ENCODE measurements at regions not wholly inside any gene's neighbourhood (a gene's known extent, or its start where the extent isn't known, plus 50 kb on each side); places are given as distances from the start of the nearest gene placed in this dataset.

DNA sequence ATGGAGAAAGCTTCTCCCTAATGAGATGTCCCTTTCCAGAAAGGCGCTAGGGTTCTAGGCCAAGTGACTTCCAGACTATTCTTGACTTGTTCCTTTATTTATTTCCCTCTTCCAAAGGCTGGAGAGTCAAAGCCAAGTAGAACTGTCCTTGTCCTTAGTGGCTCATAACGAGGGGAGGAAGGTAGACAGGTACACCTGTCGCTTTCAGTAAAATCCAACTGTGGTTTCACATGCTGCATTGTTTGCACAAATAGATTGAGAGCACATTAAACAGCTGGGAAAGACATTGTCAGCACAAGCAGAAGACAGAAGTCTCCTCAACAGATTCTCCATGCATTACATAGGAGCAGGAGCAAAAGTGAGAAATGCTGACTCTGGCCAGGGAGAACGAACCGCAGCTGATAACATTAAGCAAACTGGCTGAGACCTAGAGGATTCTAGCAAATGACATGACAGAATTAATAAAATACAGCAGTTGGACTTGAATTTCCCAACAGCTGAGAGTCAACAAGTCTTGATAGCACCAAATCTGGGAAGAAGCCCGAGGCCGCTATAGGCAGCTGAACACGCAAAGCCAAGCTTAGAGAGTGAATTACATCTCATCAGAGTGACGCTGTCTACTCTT lies 227.7 kb downstream of the TLE3 start:
- Histone ChIP-seq H3K4me2 (ENCODE audit: control insufficient read depth, extremely low read depth, insufficient read depth, low read depth, low read length) (no peak overlapping the region), H3K4me3 (ENCODE audit: control insufficient read depth in 2 of 3, extremely low read depth in 1 of 3, insufficient read depth in 2 of 3, low read depth in 1 of 3, low read length in 3 of 3) (no peak overlapping the region), H3K27ac (ENCODE audit: control insufficient read depth, insufficient read depth, low read length) (no peak overlapping the region), H4K20me1 (ENCODE audit: control insufficient read depth, extremely low read depth, insufficient read depth, low read length) (no peaks in the 10 kb centered on the region), H3K9me3 (ENCODE audit: control insufficient read depth, low read depth, low read length) (no peaks in the 10 kb centered on the region), H3K4me1 (ENCODE audit: control insufficient read depth, extremely low read depth, insufficient read depth, low read length) (no peaks in the 10 kb centered on the region), H3K9me1 (ENCODE audit: control insufficient read depth, extremely low read depth, insufficient read depth, low read length) (no peaks in the 10 kb centered on the region), H3K79me2 (ENCODE audit: control insufficient read depth, insufficient read depth, low read length) (no peaks in the 10 kb centered on the region), H3K36me3 (ENCODE audit: control insufficient read depth in 2 of 2, extremely low read depth in 1 of 2, insufficient read depth in 2 of 2, low read length in 2 of 2) (no peaks in the 10 kb centered on the region), H3K27me3 (ENCODE audit: control insufficient read depth, extremely low read depth, insufficient read depth, low read length) (peaks cover 16% of the 10 kb centered on the region), H3K9ac (ENCODE audit: control insufficient read depth, extremely low read depth, insufficient read depth, low read length) (no peak overlapping the region), H2AFZ (ENCODE audit: control insufficient read depth, low read length) (no peak overlapping the region)
- dilution Hi-C loops (cut with MboI; ENCODE audit: extremely low pct_ligation_motif_present, low sequenced_read_pairs): no loop called here
- DNase-seq (ENCODE audit: low read depth, low spot score) (no peak), FAIRE-seq (no peak)
- TF ChIP-seq EZH2 (IDR thresholded peaks at IDR 0.05; ENCODE audit: low read length): no peak
- TF ChIP-seq, protein P1, sequence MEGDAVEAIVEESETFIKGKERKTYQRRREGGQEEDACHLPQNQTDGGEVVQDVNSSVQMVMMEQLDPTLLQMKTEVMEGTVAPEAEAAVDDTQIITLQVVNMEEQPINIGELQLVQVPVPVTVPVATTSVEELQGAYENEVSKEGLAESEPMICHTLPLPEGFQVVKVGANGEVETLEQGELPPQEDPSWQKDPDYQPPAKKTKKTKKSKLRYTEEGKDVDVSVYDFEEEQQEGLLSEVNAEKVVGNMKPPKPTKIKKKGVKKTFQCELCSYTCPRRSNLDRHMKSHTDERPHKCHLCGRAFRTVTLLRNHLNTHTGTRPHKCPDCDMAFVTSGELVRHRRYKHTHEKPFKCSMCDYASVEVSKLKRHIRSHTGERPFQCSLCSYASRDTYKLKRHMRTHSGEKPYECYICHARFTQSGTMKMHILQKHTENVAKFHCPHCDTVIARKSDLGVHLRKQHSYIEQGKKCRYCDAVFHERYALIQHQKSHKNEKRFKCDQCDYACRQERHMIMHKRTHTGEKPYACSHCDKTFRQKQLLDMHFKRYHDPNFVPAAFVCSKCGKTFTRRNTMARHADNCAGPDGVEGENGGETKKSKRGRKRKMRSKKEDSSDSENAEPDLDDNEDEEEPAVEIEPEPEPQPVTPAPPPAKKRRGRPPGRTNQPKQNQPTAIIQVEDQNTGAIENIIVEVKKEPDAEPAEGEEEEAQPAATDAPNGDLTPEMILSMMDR (optimal IDR thresholded peaks at IDR 0.05 in 1 of 3, IDR thresholded peaks at IDR 0.05 in 1 of 3, conservative IDR thresholded peaks at IDR 0.05 in 1 of 3; ENCODE audit: extremely low read depth in 1 of 3, insufficient read depth in 2 of 3, low read length in 3 of 3): no peak

DNA sequence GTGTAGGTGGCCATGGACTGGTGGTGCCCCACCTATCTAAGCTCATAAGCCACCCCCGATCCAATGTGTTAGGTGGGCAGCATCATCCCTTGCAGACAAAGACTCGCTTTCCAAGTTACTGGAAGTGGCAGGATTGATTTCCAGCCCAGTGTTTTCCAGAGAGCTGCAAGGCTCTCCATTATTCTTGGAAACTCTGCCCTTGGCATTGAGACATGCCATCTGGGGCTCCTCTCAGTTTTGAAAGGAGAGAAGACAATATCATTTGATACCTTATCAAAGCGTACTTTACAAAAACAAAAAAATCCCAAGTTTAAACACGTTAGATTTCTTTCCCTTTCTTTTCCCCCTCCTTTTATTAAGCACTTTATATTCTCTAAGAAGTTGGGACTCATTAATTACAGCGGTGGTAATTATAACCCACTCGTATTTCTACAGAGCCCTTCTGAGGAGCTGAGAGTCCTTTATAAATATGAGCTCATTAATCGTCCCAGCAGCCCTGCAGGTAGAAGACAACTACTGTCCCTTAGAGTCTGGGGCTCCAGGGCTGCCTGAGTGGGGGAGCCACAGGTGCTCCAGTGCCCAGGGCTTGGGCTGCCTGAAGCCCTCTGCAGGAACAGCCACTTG lies 226.1 kb downstream of the TLE3 start:
- H3K9me1 ChIP-seq (ENCODE audit: control insufficient read depth, extremely low read depth, insufficient read depth, low read length): no peaks in the 10 kb centered on the region
- no peak for TF ChIP-seq EZH2 (IDR thresholded peaks at IDR 0.05; ENCODE audit: low read length)
- TF ChIP-seq, protein P1 (optimal IDR thresholded peaks at IDR 0.05 in 1 of 3, IDR thresholded peaks at IDR 0.05 in 1 of 3, conservative IDR thresholded peaks at IDR 0.05 in 1 of 3; ENCODE audit: extremely low read depth in 1 of 3, insufficient read depth in 2 of 3, low read length in 3 of 3): no peak
- H3K4me2 ChIP-seq (ENCODE audit: control insufficient read depth, extremely low read depth, insufficient read depth, low read depth, low read length): no peak overlapping the region
- H3K4me1 ChIP-seq (ENCODE audit: control insufficient read depth, extremely low read depth, insufficient read depth, low read length): no peaks in the 10 kb centered on the region
- H3K79me2 ChIP-seq (ENCODE audit: control insufficient read depth, insufficient read depth, low read length): no peaks in the 10 kb centered on the region
- FAIRE-seq: no peak
- H3K9me3 ChIP-seq (ENCODE audit: control insufficient read depth, low read depth, low read length): no peaks in the 10 kb centered on the region
- no peak overlapping the region for H3K4me3 ChIP-seq (ENCODE audit: control insufficient read depth in 2 of 3, extremely low read depth in 1 of 3, insufficient read depth in 2 of 3, low read depth in 1 of 3, low read length in 3 of 3)
- dilution Hi-C loops (cut with MboI; ENCODE audit: extremely low pct_ligation_motif_present, low sequenced_read_pairs): no loop called here
- no peaks in the 10 kb centered on the region for H4K20me1 ChIP-seq (ENCODE audit: control insufficient read depth, extremely low read depth, insufficient read depth, low read length)
- no peak overlapping the region for H3K27ac ChIP-seq (ENCODE audit: control insufficient read depth, insufficient read depth, low read length)
- no peak overlapping the region for H2AFZ ChIP-seq (ENCODE audit: control insufficient read depth, low read length)
- DNase-seq (ENCODE audit: low read depth, low spot score): no peak
- no peaks in the 10 kb centered on the region for H3K36me3 ChIP-seq (ENCODE audit: control insufficient read depth in 2 of 2, extremely low read depth in 1 of 2, insufficient read depth in 2 of 2, low read length in 2 of 2)
- H3K27me3 ChIP-seq (ENCODE audit: control insufficient read depth, extremely low read depth, insufficient read depth, low read length): peaks cover 16% of the 10 kb centered on the region
- no peak overlapping the region for H3K9ac ChIP-seq (ENCODE audit: control insufficient read depth, extremely low read depth, insufficient read depth, low read length)

Measured in keratinocyte (primary cell).